ENCODE measurements at regions not wholly inside any gene's neighbourhood (a gene's known extent, or its start where the extent isn't known, plus 50 kb on each side); places are given as distances from the start of the nearest gene placed in this dataset.

GRCh38 chr1:114318961-114319360, 165.3 kb upstream of the SYT6 start:
- TF ChIP-seq CTCF (IDR thresholded peaks at IDR 0.05) (no peak), POLR2A (IDR thresholded peaks at IDR 0.05) (no peak)

Data from testis (tissue), 2 donors.